HCT116 (cell line): ENCODE measurements at regions not wholly inside any gene's neighbourhood (a gene's known extent, or its start where the extent isn't known, plus 50 kb on each side); places are given as distances from the start of the nearest gene placed in this dataset.

Experiments
- ATAC-seq: fragments of 200-7000 bp; cut with Tn5 transposase; 2 replicates; pipeline ENCODE4 v1.9.1; 2020; ENCODE audit warnings: mild to moderate bottlenecking, moderate library complexity
- BruUV-seq: library from RNA; stranded (reverse); fragments of 400-500 nt; replicated peaks from 2 replicates; lab custom pipeline; 2021; lab: Mats Ljungman, UMichigan
- CTCF ChIA-PET: fragments of 300-600 bp; sonication (Branson Sonifier 250); formaldehyde crosslinking; loops from one replicate; lab custom pipeline; 2021; ENCODE audit warnings: antibody characterized with exemption; lab: Charles Lee
- POLR2A ChIA-PET: fragments of 300-600, 350-600 bp; sonication (Branson Sonifier 250); formaldehyde crosslinking; loops from one replicate; lab custom pipeline; 2021; ENCODE audit warnings: antibody characterized with exemption; lab: Charles Lee
- RAD21 ChIA-PET, 2 experiments: fragments of 300-600 bp; sonication (Branson Sonifier 250); formaldehyde crosslinking; loops; one replicate each; lab custom pipeline; 2023; ENCODE audit warnings: low total read pairs in 2 of 2; ENCODE audit not compliant: uncharacterized antibody in 2 of 2, unreplicated experiment in 2 of 2, low non-redundant PET in 1 of 2; lab: Charles Lee
- DNase-seq: peaks from one replicate; pipeline ENCODE4 v3.0.0-alpha.2; 2010; ENCODE audit warnings: low read depth, low spot score
- H2AFZ ChIP-seq: fragments of 200-600 bp; shearing (Covaris generic), sonication (generic); 2 replicates; pipeline ENCODE4 v1.6.1; 2017; ENCODE audit warnings: low read depth, mixed run types, mixed read lengths, antibody characterized with exemption, low read length; ENCODE audit not compliant: poor library complexity, severe bottlenecking
- H3K27ac ChIP-seq: 2 replicates; pipeline ENCODE4 v1.5.1; 2012; ENCODE audit warnings: low read depth, low read length
- H3K27me3 ChIP-seq: fragments of 200-600 bp; sonication (generic); 2 replicates; pipeline ENCODE4 v1.6.1; 2016; ENCODE audit warnings: mixed run types, low read length, mixed read lengths; ENCODE audit not compliant: insufficient read depth
- H3K36me3 ChIP-seq, 2 experiments: fragments of 200-500 bp in 1 of 2; fragments of 200-600 bp in 1 of 2; sonication (Bioruptor generic) in 1 of 2; sonication (generic) in 1 of 2; 2 replicates each; pipeline versions ENCODE4 v1.5.1 to v1.6.1; 2014 to 2016; ENCODE audit warnings: low read length in 2 of 2, inconsistent platforms in 1 of 2, mixed read lengths in 1 of 2, mixed run types in 1 of 2; ENCODE audit not compliant: insufficient read depth in 2 of 2, control insufficient read depth in 1 of 2
- H3K4me1 ChIP-seq, 2 experiments: fragments of 200-600 bp in 1 of 2; sonication (generic) in 1 of 2; 2 replicates each; pipeline versions ENCODE4 v1.5.1 to v1.6.1; 2012 to 2017; ENCODE audit warnings: low read length in 2 of 2, inconsistent platforms in 1 of 2, mild to moderate bottlenecking in 1 of 2, mixed read lengths in 1 of 2, mixed run types in 1 of 2, moderate library complexity in 1 of 2; ENCODE audit not compliant: insufficient read depth in 2 of 2, control insufficient read depth in 1 of 2
- H3K4me2 ChIP-seq: fragments of 200-600 bp; sonication (generic); 2 replicates; pipeline ENCODE4 v1.6.1; 2017; ENCODE audit warnings: mixed run types, low read length, mixed read lengths
- H3K4me3 ChIP-seq, 2 experiments: fragments of 200-600 bp in 1 of 2; sonication (generic) in 1 of 2; replicated peaks in 1 of 2; 2 replicates each; pipeline ENCODE4 v1.5.1; 2011 to 2016; ENCODE audit warnings: low read length in 2 of 2, control low read depth in 1 of 2, low read depth in 1 of 2, mild to moderate bottlenecking in 1 of 2, mixed read lengths in 1 of 2, mixed run types in 1 of 2
- H3K79me2 ChIP-seq: fragments of 200-600 bp; sonication (generic); 2 replicates; pipeline ENCODE4 v1.6.1; 2017; ENCODE audit warnings: mild to moderate bottlenecking, mixed run types, low read length, moderate library complexity, mixed read lengths; ENCODE audit not compliant: insufficient read depth
- H3K9ac ChIP-seq: fragments of 200-600 bp; sonication (generic); 2 replicates; pipeline ENCODE4 v1.6.1; 2016; ENCODE audit warnings: low read length, mixed read lengths
- H3K9me2 ChIP-seq: fragments of 200-600 bp; sonication (generic), shearing (Covaris generic); 2 replicates; pipeline ENCODE4 v1.6.1; 2017; ENCODE audit warnings: mixed run types, mild to moderate bottlenecking, moderate library complexity; ENCODE audit not compliant: insufficient read depth
- H3K9me3 ChIP-seq, 2 experiments: fragments of 200-500 bp in 1 of 2; fragments of 200-600 bp in 1 of 2; sonication (Bioruptor generic) in 1 of 2; sonication (generic) in 1 of 2; 2 replicates each; pipeline ENCODE4 v1.6.1; 2014 to 2017; ENCODE audit warnings: low read length in 2 of 2, mixed read lengths in 2 of 2, inconsistent platforms in 1 of 2, low read depth in 1 of 2, mild to moderate bottlenecking in 1 of 2, mixed run types in 1 of 2, moderate library complexity in 1 of 2; ENCODE audit not compliant: control insufficient read depth in 1 of 2, insufficient read depth in 1 of 2
- H4K20me1 ChIP-seq: fragments of 200-600 bp; sonication (generic), shearing (Covaris generic); 2 replicates; pipeline ENCODE4 v1.6.1; 2017; ENCODE audit warnings: mixed run types, mild to moderate bottlenecking, moderate library complexity; ENCODE audit not compliant: insufficient read depth
- CEBPB ChIP-seq: IDR thresholded peaks from 2 replicates; pipeline ENCODE4 v1.6.1; 2012; ENCODE audit warnings: low read depth
- EGR1 ChIP-seq: IDR thresholded peaks from 2 replicates; pipeline ENCODE4 v1.6.1; 2012; ENCODE audit warnings: low read depth
- ELF1 ChIP-seq: IDR thresholded peaks from 2 replicates; pipeline ENCODE4 v1.6.1; 2012; ENCODE audit warnings: low read depth, borderline replicate concordance
- EZH2 ChIP-seq: fragments of 200-600 bp; sonication (generic); IDR thresholded peaks from 2 replicates; pipeline ENCODE4 v1.6.1; 2017; ENCODE audit warnings: antibody characterized with exemption, mixed run types
- EZH2phosphoT487 ChIP-seq: fragments of 200-600 bp; IDR thresholded peaks from 2 replicates; pipeline ENCODE4 v1.6.1; 2018; ENCODE audit warnings: antibody characterized with exemption, borderline replicate concordance
- FOSL1 ChIP-seq: IDR thresholded peaks from 2 replicates; pipeline ENCODE4 v1.6.1; 2012; ENCODE audit warnings: low read depth
- JUND ChIP-seq: IDR thresholded peaks from 2 replicates; pipeline ENCODE4 v1.6.1; 2012
- POLR2A ChIP-seq: IDR thresholded peaks from 2 replicates; pipeline ENCODE4 v1.7.0; 2011; ENCODE audit warnings: borderline replicate concordance; ENCODE audit not compliant: insufficient read depth, insufficient read length; ENCODE audit errors: extremely low read depth
- POLR2AphosphoS5 ChIP-seq: IDR thresholded peaks from 2 replicates; pipeline ENCODE4 v1.6.1; 2011; ENCODE audit warnings: mild to moderate bottlenecking, low read depth, low read length, moderate library complexity
- RAD21 ChIP-seq: IDR thresholded peaks from 2 replicates; pipeline ENCODE4 v1.6.1; 2012; ENCODE audit warnings: low read depth, mild to moderate bottlenecking
- SP1 ChIP-seq: IDR thresholded peaks from 2 replicates; pipeline ENCODE4 v1.6.1; 2012; ENCODE audit warnings: low read depth
- SRF ChIP-seq: IDR thresholded peaks from 2 replicates; pipeline ENCODE4 v1.6.1; 2012; ENCODE audit warnings: low read depth
- YY1 ChIP-seq: IDR thresholded peaks from 2 replicates; pipeline ENCODE4 v1.6.1; 2011; ENCODE audit warnings: low read length, low read depth, moderate library complexity, mild to moderate bottlenecking; ENCODE audit not compliant: insufficient replicate concordance; ENCODE audit errors: extremely low read depth
- ZFX ChIP-seq: fragments of 450-650 bp; IDR thresholded peaks from 2 replicates; pipeline ENCODE4 v1.6.1; 2017
- ZNF274 ChIP-seq: fragments of 200-500 bp; sonication (Bioruptor generic); IDR thresholded peaks from 2 replicates; pipeline ENCODE4 v1.6.1; 2014; ENCODE audit warnings: mild to moderate bottlenecking, low read depth, low read length, inconsistent platforms
- intact Hi-C: fragments of 100-400 bp; cut with micrococcal nuclease; formaldehyde crosslinking; loops from 2 replicates; pipeline ENCODE4 v1.10.0; 2022
- TF ChIP-seq, protein P1 (sequence below): IDR thresholded peaks from 2 replicates; pipeline ENCODE4 v1.6.1; 2012; ENCODE audit warnings: low read depth
- TF ChIP-seq, protein P2 (sequence below), 3 experiments: fragments of 200-600 bp in 1 of 3; sonication (generic) in 1 of 3; IDR thresholded peaks in 2 of 3; conservative IDR thresholded peaks in 1 of 3; 2 replicates each; pipeline ENCODE4 v1.5.1; 2012 to 2017; ENCODE audit warnings: low read depth in 2 of 3, low read length in 2 of 3, antibody characterized with exemption in 1 of 3, borderline replicate concordance in 1 of 3, control low read depth in 1 of 3, mild to moderate bottlenecking in 1 of 3, mixed read lengths in 1 of 3, mixed run types in 1 of 3, moderate library complexity in 1 of 3; ENCODE audit not compliant: insufficient read depth in 1 of 3
- TF ChIP-seq, protein P3 (sequence below): IDR thresholded peaks from 2 replicates; pipeline ENCODE4 v1.6.1; 2012
- TF ChIP-seq, protein P4 (sequence below): IDR thresholded peaks from 2 replicates; pipeline ENCODE4 v1.6.1; 2012

DNA sequence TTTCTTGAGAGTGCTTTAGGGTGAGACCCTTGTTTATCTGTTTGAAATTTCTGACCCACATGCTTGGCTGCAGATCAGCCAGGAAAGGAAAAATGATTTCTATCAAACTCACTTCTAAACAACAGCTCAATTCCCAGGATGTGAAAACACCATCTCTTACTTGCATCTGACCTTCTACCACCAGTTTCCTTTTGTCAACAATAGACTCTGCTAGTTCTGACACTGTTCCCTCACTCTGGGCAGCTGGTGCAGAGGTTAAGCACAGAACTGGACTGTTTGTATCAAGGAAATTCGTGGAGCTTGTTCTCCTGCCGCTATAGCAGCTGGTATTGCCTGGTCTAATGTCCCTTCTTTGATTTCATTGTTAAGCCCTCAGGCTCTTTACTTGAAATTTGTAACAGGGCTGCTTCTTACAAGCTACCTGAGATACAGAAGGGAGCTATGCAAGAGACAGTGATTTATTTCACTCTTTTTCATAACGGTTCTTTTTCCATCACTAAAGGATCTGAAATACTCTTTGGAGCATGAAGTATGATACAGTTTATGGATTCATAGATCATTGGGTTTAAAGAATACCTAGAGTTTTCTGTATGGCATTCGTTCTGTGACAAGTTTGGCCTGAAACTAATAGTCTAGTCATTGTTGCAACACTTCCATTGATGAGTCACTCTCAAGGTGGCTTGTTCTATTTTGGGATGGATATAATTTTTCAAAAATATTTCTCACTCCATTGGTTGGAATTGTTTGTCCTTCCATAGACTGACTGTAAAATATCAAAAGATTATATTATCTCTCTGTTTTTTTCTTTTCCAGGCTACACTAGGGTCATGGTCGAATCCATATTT is 178.2 kb upstream of the ZC3H12C start:
- intact Hi-C loops: no loop called here
- POLR2A ChIA-PET: interaction anchor here (0.5 to 0.9 kb wide), 2 partner anchors 9 to 413 kb away, joined by 4 read pairs; no protein-coding TSS in a partner anchor

More for the DNA sequence above, 178.2 kb upstream of the ZC3H12C start:
- Histone ChIP-seq H3K36me3 (no peaks in the 10 kb centered on the region), H3K4me3 (no peak overlapping the region), H3K4me2 (peak overlapping the region; percentile 55), H2AFZ (peak overlapping the region; percentile 96), H3K27me3 (no peaks in the 10 kb centered on the region), H3K4me1 (peaks cover 15 to 25% of the 10 kb centered on the region in 2 experiments), H3K9me3 (no peaks in the 10 kb centered on the region), H3K9me2 (no peaks in the 10 kb centered on the region), H3K27ac (peak overlapping the region; percentile 3; the same call in 1 of the 2 replicates), H4K20me1 (no peaks in the 10 kb centered on the region), H3K79me2 (no peaks in the 10 kb centered on the region), H3K9ac (no peak overlapping the region)
- peak; percentile 40 for ATAC-seq
- no peak for DNase-seq
- RAD21 ChIA-PET: no interaction called here
- TF ChIP-seq ZNF274 (no peak), SP1 (peak; percentile 37; the same call in 1 of the 2 replicates), EZH2phosphoT487 (no peak), JUND (peak; percentile 77), ELF1 (no peak), ZFX (no peak), YY1 (no peak), CEBPB (peak; percentile 97), POLR2A (no peak), EZH2 (no peak), FOSL1 (peak; percentile 82), EGR1 (no peak), RAD21 (no peak), POLR2AphosphoS5 (no peak), SRF (no peak)
- TF ChIP-seq, protein P1, sequence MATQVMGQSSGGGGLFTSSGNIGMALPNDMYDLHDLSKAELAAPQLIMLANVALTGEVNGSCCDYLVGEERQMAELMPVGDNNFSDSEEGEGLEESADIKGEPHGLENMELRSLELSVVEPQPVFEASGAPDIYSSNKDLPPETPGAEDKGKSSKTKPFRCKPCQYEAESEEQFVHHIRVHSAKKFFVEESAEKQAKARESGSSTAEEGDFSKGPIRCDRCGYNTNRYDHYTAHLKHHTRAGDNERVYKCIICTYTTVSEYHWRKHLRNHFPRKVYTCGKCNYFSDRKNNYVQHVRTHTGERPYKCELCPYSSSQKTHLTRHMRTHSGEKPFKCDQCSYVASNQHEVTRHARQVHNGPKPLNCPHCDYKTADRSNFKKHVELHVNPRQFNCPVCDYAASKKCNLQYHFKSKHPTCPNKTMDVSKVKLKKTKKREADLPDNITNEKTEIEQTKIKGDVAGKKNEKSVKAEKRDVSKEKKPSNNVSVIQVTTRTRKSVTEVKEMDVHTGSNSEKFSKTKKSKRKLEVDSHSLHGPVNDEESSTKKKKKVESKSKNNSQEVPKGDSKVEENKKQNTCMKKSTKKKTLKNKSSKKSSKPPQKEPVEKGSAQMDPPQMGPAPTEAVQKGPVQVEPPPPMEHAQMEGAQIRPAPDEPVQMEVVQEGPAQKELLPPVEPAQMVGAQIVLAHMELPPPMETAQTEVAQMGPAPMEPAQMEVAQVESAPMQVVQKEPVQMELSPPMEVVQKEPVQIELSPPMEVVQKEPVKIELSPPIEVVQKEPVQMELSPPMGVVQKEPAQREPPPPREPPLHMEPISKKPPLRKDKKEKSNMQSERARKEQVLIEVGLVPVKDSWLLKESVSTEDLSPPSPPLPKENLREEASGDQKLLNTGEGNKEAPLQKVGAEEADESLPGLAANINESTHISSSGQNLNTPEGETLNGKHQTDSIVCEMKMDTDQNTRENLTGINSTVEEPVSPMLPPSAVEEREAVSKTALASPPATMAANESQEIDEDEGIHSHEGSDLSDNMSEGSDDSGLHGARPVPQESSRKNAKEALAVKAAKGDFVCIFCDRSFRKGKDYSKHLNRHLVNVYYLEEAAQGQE: no peak
- TF ChIP-seq, protein P2, sequence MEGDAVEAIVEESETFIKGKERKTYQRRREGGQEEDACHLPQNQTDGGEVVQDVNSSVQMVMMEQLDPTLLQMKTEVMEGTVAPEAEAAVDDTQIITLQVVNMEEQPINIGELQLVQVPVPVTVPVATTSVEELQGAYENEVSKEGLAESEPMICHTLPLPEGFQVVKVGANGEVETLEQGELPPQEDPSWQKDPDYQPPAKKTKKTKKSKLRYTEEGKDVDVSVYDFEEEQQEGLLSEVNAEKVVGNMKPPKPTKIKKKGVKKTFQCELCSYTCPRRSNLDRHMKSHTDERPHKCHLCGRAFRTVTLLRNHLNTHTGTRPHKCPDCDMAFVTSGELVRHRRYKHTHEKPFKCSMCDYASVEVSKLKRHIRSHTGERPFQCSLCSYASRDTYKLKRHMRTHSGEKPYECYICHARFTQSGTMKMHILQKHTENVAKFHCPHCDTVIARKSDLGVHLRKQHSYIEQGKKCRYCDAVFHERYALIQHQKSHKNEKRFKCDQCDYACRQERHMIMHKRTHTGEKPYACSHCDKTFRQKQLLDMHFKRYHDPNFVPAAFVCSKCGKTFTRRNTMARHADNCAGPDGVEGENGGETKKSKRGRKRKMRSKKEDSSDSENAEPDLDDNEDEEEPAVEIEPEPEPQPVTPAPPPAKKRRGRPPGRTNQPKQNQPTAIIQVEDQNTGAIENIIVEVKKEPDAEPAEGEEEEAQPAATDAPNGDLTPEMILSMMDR (IDR thresholded peaks at IDR 0.05 in 2 of 3, conservative IDR thresholded peaks at IDR 0.05 in 1 of 3; ENCODE audit: borderline replicate concordance in 1 of 3, insufficient read depth in 1 of 3, low read depth in 2 of 3, low read length in 2 of 3): no peak
- TF ChIP-seq, protein P3, sequence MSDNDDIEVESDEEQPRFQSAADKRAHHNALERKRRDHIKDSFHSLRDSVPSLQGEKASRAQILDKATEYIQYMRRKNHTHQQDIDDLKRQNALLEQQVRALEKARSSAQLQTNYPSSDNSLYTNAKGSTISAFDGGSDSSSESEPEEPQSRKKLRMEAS: no peak
- TF ChIP-seq, protein P4, sequence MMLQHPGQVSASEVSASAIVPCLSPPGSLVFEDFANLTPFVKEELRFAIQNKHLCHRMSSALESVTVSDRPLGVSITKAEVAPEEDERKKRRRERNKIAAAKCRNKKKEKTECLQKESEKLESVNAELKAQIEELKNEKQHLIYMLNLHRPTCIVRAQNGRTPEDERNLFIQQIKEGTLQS: peak; percentile 49; the same call in 1 of the 2 replicates
- no TSS peak for BruUV-seq
- CTCF ChIA-PET: interaction anchor here (1.2 kb wide), 1 partner anchor 62 kb away, joined by 4 read pairs; no protein-coding TSS in a partner anchor
